VCaP (cell line): ENCODE measurements at regions not wholly inside any gene's neighbourhood (a gene's known extent, or its start where the extent isn't known, plus 50 kb on each side); places are given as distances from the start of the nearest gene placed in this dataset.
"Not testable (repeated sequence)": the region's sequence is repeated elsewhere in the genome, so short reads cannot be mapped to it uniquely, and the experiment has no call there.

Experiments
- H3K27ac ChIP-seq: fragments of 450-650 bp; 2 replicates; pipeline ENCODE4 v1.5.1; 2017
- CTCF ChIP-seq: fragments of 450-650 bp; conservative IDR thresholded peaks from 2 replicates; pipeline ENCODE4 v1.5.1; 2017; ENCODE audit warnings: mild to moderate bottlenecking, moderate library complexity

- no peak overlapping the region for H3K27ac ChIP-seq
- TF ChIP-seq CTCF = no peak
Observed at GRCh38 chr3:118512301-118512700, 522.3 kb downstream of the IGSF11 start.

GRCh38 chr3:118525077-118525476 lies 509.6 kb downstream of the IGSF11 start:
- TF ChIP-seq CTCF = no peak
- no peak overlapping the region for H3K27ac ChIP-seq

- no peak overlapping the region for H3K27ac ChIP-seq
- TF ChIP-seq CTCF = no peak
Observed at GRCh38 chr3:118526758-118527513, 507.7 kb downstream of the IGSF11 start.

GRCh38 chr3:118527514-118528044 lies 507.1 kb downstream of the IGSF11 start:
- H3K27ac ChIP-seq = no peak overlapping the region
- no peak for TF ChIP-seq CTCF

- no peak overlapping the region for H3K27ac ChIP-seq
- TF ChIP-seq CTCF = no peak
Observed at GRCh38 chr3:118529554-118529953, 505.1 kb downstream of the IGSF11 start.

- no peak for TF ChIP-seq CTCF
- no peak overlapping the region for H3K27ac ChIP-seq
Observed at GRCh38 chr3:118530350-118530922, 504.2 kb downstream of the IGSF11 start.

GRCh38 chr3:118530927-118531356 lies 503.7 kb downstream of the IGSF11 start:
- not testable (repeated sequence) for H3K27ac ChIP-seq

GRCh38 chr3:118531816-118532215 lies 502.8 kb downstream of the IGSF11 start:
- H3K27ac ChIP-seq = no peak overlapping the region
- no peak for TF ChIP-seq CTCF
